ENCODE measurements at regions not wholly inside any gene's neighbourhood (a gene's known extent, or its start where the extent isn't known, plus 50 kb on each side); places are given as distances from the start of the nearest gene placed in this dataset.

DNA sequence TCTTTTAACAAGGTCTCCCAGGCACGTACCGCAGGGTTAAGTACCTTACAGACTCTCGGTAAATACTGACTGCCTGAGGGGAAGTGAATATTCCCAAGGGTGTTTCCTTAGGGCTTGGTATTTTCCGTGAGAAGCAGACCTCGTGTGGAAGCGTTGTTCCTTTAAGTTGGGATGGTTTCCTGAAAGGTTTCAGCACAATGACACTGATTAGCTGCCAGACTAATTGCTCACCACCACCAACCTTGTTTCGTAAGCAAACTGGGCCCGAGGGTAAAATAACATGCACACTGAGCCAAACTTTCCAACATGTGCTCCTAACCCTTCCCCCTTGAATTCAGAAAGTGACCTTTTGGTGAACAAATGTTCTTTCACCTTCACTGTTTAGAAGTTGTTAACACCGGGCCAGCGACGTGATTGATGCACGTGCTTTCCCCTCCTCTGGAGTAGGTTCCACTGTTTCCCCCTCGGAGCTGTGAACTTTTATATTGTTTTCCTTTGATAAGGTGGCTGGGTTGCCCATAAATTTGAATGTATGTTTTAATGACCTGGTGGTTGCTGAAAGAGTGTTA is 128.1 kb upstream of the RPS23 start:
- peak overlapping the region in 1 of 8 donors; percentile 68 for H3K27ac Mint-ChIP-seq
- H3K9me3 Mint-ChIP-seq = peaks cover 0 to 4% (median 0%) of the 10 kb centered on the region in 5 donors
- H3K4me1 ChIP-seq (ENCODE audit: insufficient read depth, low read length) = no peaks in the 10 kb centered on the region
- peaks cover 0 to 4% (median 0%) of the 10 kb centered on the region in 3 donors for H3K36me3 Mint-ChIP-seq
- H3K4me3 Mint-ChIP-seq = no peak overlapping the region
- no peaks in the 10 kb centered on the region for H3K4me1 Mint-ChIP-seq
- no peaks in the 10 kb centered on the region for H3K9me3 ChIP-seq (ENCODE audit: low read length)
- no peak for DNase-seq
- no peaks in the 10 kb centered on the region for H3K27me3 Mint-ChIP-seq
- H3K4me3 ChIP-seq (ENCODE audit: low read length) = no peak overlapping the region
- no peaks in the 10 kb centered on the region for H3K27me3 ChIP-seq (ENCODE audit: insufficient read depth, low read length, poor library complexity, severe bottlenecking)
- H3K27ac ChIP-seq (ENCODE audit: low read depth, low read length) = no peak overlapping the region
- POLR2A ChIA-PET = no interaction called here
- CTCF ChIA-PET = no interaction called here
- H3K36me3 ChIP-seq (ENCODE audit: insufficient read depth, low read length) = no peaks in the 10 kb centered on the region

- H3K27ac Mint-ChIP-seq = no peak overlapping the region
- no peaks in the 10 kb centered on the region for H3K27me3 Mint-ChIP-seq
- H3K36me3 ChIP-seq (ENCODE audit: insufficient read depth, low read length) = no peaks in the 10 kb centered on the region
- H3K9me3 Mint-ChIP-seq = peaks cover 0 to 4% (median 0%) of the 10 kb centered on the region in 5 donors
- peaks cover 0 to 4% (median 0%) of the 10 kb centered on the region in 3 donors for H3K36me3 Mint-ChIP-seq
- H3K4me3 Mint-ChIP-seq = no peak overlapping the region
- no peaks in the 10 kb centered on the region for H3K4me1 ChIP-seq (ENCODE audit: insufficient read depth, low read length)
- H3K4me3 ChIP-seq (ENCODE audit: low read length) = no peak overlapping the region
- no peak for DNase-seq
- ChIA-PET CTCF (no interaction called here), POLR2A (no interaction called here)
- H3K4me1 Mint-ChIP-seq = no peaks in the 10 kb centered on the region
- no peak overlapping the region for H3K27ac ChIP-seq (ENCODE audit: low read depth, low read length)
- H3K27me3 ChIP-seq (ENCODE audit: insufficient read depth, low read length, poor library complexity, severe bottlenecking) = no peaks in the 10 kb centered on the region
- H3K9me3 ChIP-seq (ENCODE audit: low read length) = no peaks in the 10 kb centered on the region
Measured at GRCh38 chr5:82405618-82406204, 127.6 kb upstream of the RPS23 start.

GRCh38 chr5:82405161-82405560 is 127.0 kb upstream of the RPS23 start:
- Histone ChIP-seq H3K27ac (ENCODE audit: low read depth, low read length) (no peak overlapping the region), H3K4me3 (ENCODE audit: low read length) (no peak overlapping the region), H3K9me3 (ENCODE audit: low read length) (no peaks in the 10 kb centered on the region), H3K36me3 (ENCODE audit: insufficient read depth, low read length) (no peaks in the 10 kb centered on the region), H3K4me1 (ENCODE audit: insufficient read depth, low read length) (no peaks in the 10 kb centered on the region), H3K27me3 (ENCODE audit: insufficient read depth, low read length, poor library complexity, severe bottlenecking) (no peaks in the 10 kb centered on the region)
- ChIA-PET POLR2A (no interaction called here), CTCF (no interaction called here)
- Mint-ChIP-seq H3K9me3 (peaks cover 0 to 4% (median 0%) of the 10 kb centered on the region in 5 donors), H3K4me1 (no peaks in the 10 kb centered on the region), H3K4me3 (no peak overlapping the region), H3K27me3 (no peaks in the 10 kb centered on the region), H3K27ac (no peak overlapping the region), H3K36me3 (peaks cover 0 to 4% (median 0%) of the 10 kb centered on the region in 3 donors)
- DNase-seq = no peak

DNA sequence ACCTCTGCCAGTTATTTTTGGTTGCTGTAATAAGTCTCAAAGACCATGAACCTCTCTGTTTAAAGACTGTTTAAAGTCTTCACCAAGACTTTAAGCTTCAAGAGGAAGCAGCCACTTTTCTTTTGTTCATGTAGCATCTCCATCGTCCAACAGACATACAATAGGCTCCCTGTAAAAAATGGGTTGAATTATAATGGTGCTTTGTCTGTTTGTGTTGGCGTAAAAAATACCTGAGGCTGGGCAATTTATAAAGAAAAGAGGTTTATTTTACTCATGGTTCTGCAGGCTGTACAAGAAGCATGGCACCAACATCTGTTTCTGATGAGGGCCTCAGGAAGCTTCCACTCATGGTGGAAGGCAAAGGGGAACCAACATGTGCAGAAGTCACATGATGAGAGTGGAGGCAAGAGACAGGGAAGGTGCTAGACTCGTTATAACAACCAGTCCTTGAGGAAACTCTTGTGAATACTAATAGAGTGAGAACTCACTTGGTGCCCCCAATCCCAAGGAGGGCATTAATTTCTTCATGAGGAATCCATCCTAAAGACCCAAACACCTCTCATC is 126.3 kb upstream of the RPS23 start:
- Histone ChIP-seq H3K36me3 (ENCODE audit: insufficient read depth, low read length) (no peaks in the 10 kb centered on the region), H3K9me3 (ENCODE audit: low read length) (no peaks in the 10 kb centered on the region), H3K4me3 (ENCODE audit: low read length) (no peak overlapping the region), H3K4me1 (ENCODE audit: insufficient read depth, low read length) (no peaks in the 10 kb centered on the region), H3K27me3 (ENCODE audit: insufficient read depth, low read length, poor library complexity, severe bottlenecking) (no peaks in the 10 kb centered on the region), H3K27ac (ENCODE audit: low read depth, low read length) (no peak overlapping the region)
- CTCF ChIA-PET = no interaction called here
- H3K4me1 Mint-ChIP-seq = no peaks in the 10 kb centered on the region
- H3K4me3 Mint-ChIP-seq = no peak overlapping the region
- DNase-seq = no peak
- H3K9me3 Mint-ChIP-seq = peaks cover 0 to 4% (median 0%) of the 10 kb centered on the region in 5 donors
- H3K27me3 Mint-ChIP-seq = no peaks in the 10 kb centered on the region
- H3K27ac Mint-ChIP-seq = no peak overlapping the region
- peaks cover 0 to 4% (median 0%) of the 10 kb centered on the region in 3 donors for H3K36me3 Mint-ChIP-seq
- POLR2A ChIA-PET = no interaction called here

- POLR2A ChIA-PET = no interaction called here
- Mint-ChIP-seq H3K9me3 (peaks cover 0 to 4% (median 0%) of the 10 kb centered on the region in 5 donors), H3K4me1 (no peaks in the 10 kb centered on the region), H3K4me3 (no peak overlapping the region), H3K27me3 (no peaks in the 10 kb centered on the region), H3K36me3 (peaks cover 0 to 4% (median 0%) of the 10 kb centered on the region in 3 donors), H3K27ac (no peak overlapping the region)
- no peak overlapping the region for H3K27ac ChIP-seq (ENCODE audit: low read depth, low read length)
- CTCF ChIA-PET = no interaction called here
- no peak for DNase-seq
- H3K4me3 ChIP-seq (ENCODE audit: low read length) = no peak overlapping the region
- H3K36me3 ChIP-seq (ENCODE audit: insufficient read depth, low read length) = no peaks in the 10 kb centered on the region
- H3K27me3 ChIP-seq (ENCODE audit: insufficient read depth, low read length, poor library complexity, severe bottlenecking) = no peaks in the 10 kb centered on the region
- H3K9me3 ChIP-seq (ENCODE audit: low read length) = no peaks in the 10 kb centered on the region
- no peaks in the 10 kb centered on the region for H3K4me1 ChIP-seq (ENCODE audit: insufficient read depth, low read length)
Measured at GRCh38 chr5:82403724-82404123, 125.6 kb upstream of the RPS23 start.

DNA sequence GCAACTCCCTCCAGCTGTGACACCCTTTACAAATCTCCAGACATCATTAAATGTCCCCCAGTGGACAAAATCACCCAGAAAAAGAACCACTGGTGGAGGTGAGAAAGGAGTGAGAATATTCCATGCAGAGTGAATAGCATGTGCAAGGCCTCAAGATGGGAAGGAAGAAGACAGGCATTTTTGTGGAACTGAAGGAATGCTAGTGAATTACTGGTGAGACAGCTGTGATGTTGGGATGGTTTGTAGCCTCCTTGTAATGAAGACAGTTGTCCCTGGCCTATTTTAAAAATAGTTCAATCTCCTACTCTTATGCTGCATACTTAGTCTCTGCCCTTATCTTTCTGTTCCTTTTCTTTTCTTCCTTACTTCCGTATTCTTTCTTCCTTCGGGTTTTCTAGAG is 124.9 kb upstream of the RPS23 start:
- Mint-ChIP-seq H3K27ac (no peak overlapping the region), H3K4me1 (no peaks in the 10 kb centered on the region), H3K4me3 (no peak overlapping the region), H3K27me3 (no peaks in the 10 kb centered on the region), H3K36me3 (peaks cover 0 to 4% (median 0%) of the 10 kb centered on the region in 3 donors), H3K9me3 (peaks cover 0 to 4% (median 0%) of the 10 kb centered on the region in 5 donors)
- H3K4me1 ChIP-seq (ENCODE audit: insufficient read depth, low read length) = no peaks in the 10 kb centered on the region
- no peak overlapping the region for H3K4me3 ChIP-seq (ENCODE audit: low read length)
- POLR2A ChIA-PET = no interaction called here
- no peak overlapping the region for H3K27ac ChIP-seq (ENCODE audit: low read depth, low read length)
- H3K9me3 ChIP-seq (ENCODE audit: low read length) = no peaks in the 10 kb centered on the region
- no peaks in the 10 kb centered on the region for H3K27me3 ChIP-seq (ENCODE audit: insufficient read depth, low read length, poor library complexity, severe bottlenecking)
- no peak for DNase-seq
- CTCF ChIA-PET = no interaction called here
- no peaks in the 10 kb centered on the region for H3K36me3 ChIP-seq (ENCODE audit: insufficient read depth, low read length)

- Mint-ChIP-seq H3K27me3 (no peaks in the 10 kb centered on the region), H3K4me3 (no peak overlapping the region), H3K36me3 (no peaks in the 10 kb centered on the region), H3K4me1 (no peaks in the 10 kb centered on the region), H3K27ac (no peak overlapping the region), H3K9me3 (peaks cover 0 to 2% (median 0%) of the 10 kb centered on the region in 5 donors)
- H3K4me3 ChIP-seq (ENCODE audit: low read length) = no peak overlapping the region
- ChIA-PET POLR2A (no interaction called here), CTCF (no interaction called here)
- DNase-seq = no peak
- no peaks in the 10 kb centered on the region for H3K27me3 ChIP-seq (ENCODE audit: insufficient read depth, low read length, poor library complexity, severe bottlenecking)
- no peaks in the 10 kb centered on the region for H3K4me1 ChIP-seq (ENCODE audit: insufficient read depth, low read length)
- H3K36me3 ChIP-seq (ENCODE audit: insufficient read depth, low read length) = no peaks in the 10 kb centered on the region
- H3K9me3 ChIP-seq (ENCODE audit: low read length) = no peaks in the 10 kb centered on the region
- H3K27ac ChIP-seq (ENCODE audit: low read depth, low read length) = no peak overlapping the region
Measured at GRCh38 chr5:82399111-82399510, 121.0 kb upstream of the RPS23 start.

- no peaks in the 10 kb centered on the region for H3K4me1 ChIP-seq (ENCODE audit: insufficient read depth, low read length)
- ChIA-PET CTCF (no interaction called here), POLR2A (no interaction called here)
- Mint-ChIP-seq H3K27me3 (no peaks in the 10 kb centered on the region), H3K4me1 (no peaks in the 10 kb centered on the region), H3K9me3 (peaks cover 0 to 2% (median 0%) of the 10 kb centered on the region in 5 donors), H3K27ac (no peak overlapping the region), H3K36me3 (no peaks in the 10 kb centered on the region), H3K4me3 (no peak overlapping the region)
- no peak for DNase-seq
- H3K36me3 ChIP-seq (ENCODE audit: insufficient read depth, low read length) = no peaks in the 10 kb centered on the region
- no peaks in the 10 kb centered on the region for H3K27me3 ChIP-seq (ENCODE audit: insufficient read depth, low read length, poor library complexity, severe bottlenecking)
- no peaks in the 10 kb centered on the region for H3K9me3 ChIP-seq (ENCODE audit: low read length)
- H3K27ac ChIP-seq (ENCODE audit: low read depth, low read length) = no peak overlapping the region
- no peak overlapping the region for H3K4me3 ChIP-seq (ENCODE audit: low read length)
Measured at GRCh38 chr5:82397741-82398320, 119.7 kb upstream of the RPS23 start.

Data from CD8-positive, alpha-beta memory T cell (primary cell).